ENCODE measurements at regions not wholly inside any gene's neighbourhood (a gene's known extent, or its start where the extent isn't known, plus 50 kb on each side); places are given as distances from the start of the nearest gene placed in this dataset.

GRCh38 chr11:95690100-95690499 lies 99.5 kb downstream of the FAM76B start:
- Histone ChIP-seq H4K20me1 (ENCODE audit: insufficient read depth) (no peaks in the 10 kb centered on the region), H3K4me3 (replicated peaks in 1 of 2; ENCODE audit: low read depth in 1 of 2, low read length in 2 of 2) (no peak overlapping the region), H3K27ac (ENCODE audit: low read depth, low read length) (no peak overlapping the region), H3K4me1 (ENCODE audit: control insufficient read depth in 1 of 2, insufficient read depth in 2 of 2, low read length in 2 of 2) (no peaks in the 10 kb centered on the region), H3K4me2 (ENCODE audit: low read length) (no peak overlapping the region), H3K27me3 (ENCODE audit: insufficient read depth, low read length) (peaks cover 21% of the 10 kb centered on the region), H3K79me2 (ENCODE audit: insufficient read depth, low read length) (no peaks in the 10 kb centered on the region), H3K9me2 (ENCODE audit: insufficient read depth) (no peaks in the 10 kb centered on the region), H3K9me3 (ENCODE audit: control insufficient read depth in 1 of 2, insufficient read depth in 1 of 2, low read depth in 1 of 2, low read length in 2 of 2) (no peaks in the 10 kb centered on the region), H3K36me3 (ENCODE audit: control insufficient read depth in 1 of 2, insufficient read depth in 2 of 2, low read length in 2 of 2) (no peaks in the 10 kb centered on the region), H3K9ac (ENCODE audit: low read length) (no peak overlapping the region), H2AFZ (ENCODE audit: low read depth, low read length, poor library complexity, severe bottlenecking) (no peak overlapping the region)
- RAD21 ChIA-PET (ENCODE audit: low non-redundant PET in 1 of 2, low total read pairs in 2 of 2, uncharacterized antibody in 2 of 2, unreplicated experiment in 2 of 2): no interaction called here
- no TSS peak for BruUV-seq (replicated peaks)
- intact Hi-C loops (cut with micrococcal nuclease): no loop called here
- no peak for TF ChIP-seq JUND (IDR thresholded peaks at IDR 0.05)
- no peak for TF ChIP-seq ZFX (IDR thresholded peaks at IDR 0.05)
- no peak for TF ChIP-seq SRF (IDR thresholded peaks at IDR 0.05; ENCODE audit: low read depth)
- no peak for TF ChIP-seq ATF3 (IDR thresholded peaks at IDR 0.05)
- no peak for TF ChIP-seq SP1 (IDR thresholded peaks at IDR 0.05; ENCODE audit: low read depth)
- TF ChIP-seq SIN3A (IDR thresholded peaks at IDR 0.05; ENCODE audit: low read depth): no peak
- TF ChIP-seq YY1 (IDR thresholded peaks at IDR 0.05; ENCODE audit: extremely low read depth, insufficient replicate concordance, low read depth, low read length): no peak
- TF ChIP-seq REST (IDR thresholded peaks at IDR 0.05; ENCODE audit: low read depth): no peak
- no peak for TF ChIP-seq EGR1 (IDR thresholded peaks at IDR 0.05; ENCODE audit: low read depth)
- TF ChIP-seq RAD21 (IDR thresholded peaks at IDR 0.05; ENCODE audit: low read depth): no peak
- TF ChIP-seq, protein P1, sequence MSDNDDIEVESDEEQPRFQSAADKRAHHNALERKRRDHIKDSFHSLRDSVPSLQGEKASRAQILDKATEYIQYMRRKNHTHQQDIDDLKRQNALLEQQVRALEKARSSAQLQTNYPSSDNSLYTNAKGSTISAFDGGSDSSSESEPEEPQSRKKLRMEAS (IDR thresholded peaks at IDR 0.05): no peak
- no peak for TF ChIP-seq FOSL1 (IDR thresholded peaks at IDR 0.05; ENCODE audit: low read depth)
- no peak for TF ChIP-seq POLR2A (IDR thresholded peaks at IDR 0.05; ENCODE audit: borderline replicate concordance, extremely low read depth, insufficient read depth, insufficient read length)
- TF ChIP-seq CEBPB (IDR thresholded peaks at IDR 0.05; ENCODE audit: low read depth): no peak
- no peak for TF ChIP-seq EZH2 (IDR thresholded peaks at IDR 0.05)
- TF ChIP-seq, protein P2, sequence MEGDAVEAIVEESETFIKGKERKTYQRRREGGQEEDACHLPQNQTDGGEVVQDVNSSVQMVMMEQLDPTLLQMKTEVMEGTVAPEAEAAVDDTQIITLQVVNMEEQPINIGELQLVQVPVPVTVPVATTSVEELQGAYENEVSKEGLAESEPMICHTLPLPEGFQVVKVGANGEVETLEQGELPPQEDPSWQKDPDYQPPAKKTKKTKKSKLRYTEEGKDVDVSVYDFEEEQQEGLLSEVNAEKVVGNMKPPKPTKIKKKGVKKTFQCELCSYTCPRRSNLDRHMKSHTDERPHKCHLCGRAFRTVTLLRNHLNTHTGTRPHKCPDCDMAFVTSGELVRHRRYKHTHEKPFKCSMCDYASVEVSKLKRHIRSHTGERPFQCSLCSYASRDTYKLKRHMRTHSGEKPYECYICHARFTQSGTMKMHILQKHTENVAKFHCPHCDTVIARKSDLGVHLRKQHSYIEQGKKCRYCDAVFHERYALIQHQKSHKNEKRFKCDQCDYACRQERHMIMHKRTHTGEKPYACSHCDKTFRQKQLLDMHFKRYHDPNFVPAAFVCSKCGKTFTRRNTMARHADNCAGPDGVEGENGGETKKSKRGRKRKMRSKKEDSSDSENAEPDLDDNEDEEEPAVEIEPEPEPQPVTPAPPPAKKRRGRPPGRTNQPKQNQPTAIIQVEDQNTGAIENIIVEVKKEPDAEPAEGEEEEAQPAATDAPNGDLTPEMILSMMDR (IDR thresholded peaks at IDR 0.05 in 2 of 3, conservative IDR thresholded peaks at IDR 0.05 in 1 of 3; ENCODE audit: borderline replicate concordance in 1 of 3, insufficient read depth in 1 of 3, low read depth in 2 of 3, low read length in 2 of 3): no peak
- no peak for TF ChIP-seq CBX3 (IDR thresholded peaks at IDR 0.05; ENCODE audit: low read depth)
- no peak for TF ChIP-seq ELF1 (IDR thresholded peaks at IDR 0.05; ENCODE audit: borderline replicate concordance, low read depth)
- no peak for TF ChIP-seq EZH2phosphoT487 (IDR thresholded peaks at IDR 0.05; ENCODE audit: borderline replicate concordance)
- CTCF ChIA-PET: no interaction called here
- DNase-seq (ENCODE audit: low read depth, low spot score) (no peak), ATAC-seq (no peak)
- POLR2A ChIA-PET: no interaction called here

Data from HCT116 (cell line).